CD1c-positive myeloid dendritic cell (primary cell): ENCODE measurements at regions not wholly inside any gene's neighbourhood (a gene's known extent, or its start where the extent isn't known, plus 50 kb on each side); places are given as distances from the start of the nearest gene placed in this dataset.

Experiments
- DNase-seq: peaks from one replicate; pipeline ENCODE4 v3.0.0-alpha.2; 2016; ENCODE audit errors: extremely low spot score

GRCh38 chr10:44056967-44057805 is 327.7 kb downstream of the CXCL12 start:
- no peak for DNase-seq

- DNase-seq = no peak
Measured at GRCh38 chr10:44056206-44056605, 328.7 kb downstream of the CXCL12 start.

- no peak for DNase-seq
Measured at GRCh38 chr10:44054046-44054445, 330.9 kb downstream of the CXCL12 start.

DNA sequence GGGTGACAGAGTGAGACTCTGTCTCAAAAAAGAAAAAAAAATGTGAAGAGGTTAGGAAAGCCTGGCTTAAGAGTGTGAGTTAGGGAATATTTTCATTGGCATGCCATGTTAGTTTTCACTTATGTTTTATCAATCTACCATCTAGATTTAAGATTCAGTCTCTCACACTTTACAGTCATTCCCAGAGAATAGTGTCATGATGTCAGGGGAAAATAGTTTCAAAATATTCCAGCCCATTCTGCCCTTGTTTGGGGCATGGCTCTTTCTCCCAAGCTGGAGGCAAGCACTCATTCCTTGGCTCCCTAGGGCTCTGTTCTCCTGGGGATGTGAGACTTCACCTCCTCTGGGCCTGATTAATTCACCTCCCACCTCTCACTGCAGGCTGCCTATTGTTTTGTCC is 331.5 kb downstream of the CXCL12 start:
- no peak for DNase-seq

DNA sequence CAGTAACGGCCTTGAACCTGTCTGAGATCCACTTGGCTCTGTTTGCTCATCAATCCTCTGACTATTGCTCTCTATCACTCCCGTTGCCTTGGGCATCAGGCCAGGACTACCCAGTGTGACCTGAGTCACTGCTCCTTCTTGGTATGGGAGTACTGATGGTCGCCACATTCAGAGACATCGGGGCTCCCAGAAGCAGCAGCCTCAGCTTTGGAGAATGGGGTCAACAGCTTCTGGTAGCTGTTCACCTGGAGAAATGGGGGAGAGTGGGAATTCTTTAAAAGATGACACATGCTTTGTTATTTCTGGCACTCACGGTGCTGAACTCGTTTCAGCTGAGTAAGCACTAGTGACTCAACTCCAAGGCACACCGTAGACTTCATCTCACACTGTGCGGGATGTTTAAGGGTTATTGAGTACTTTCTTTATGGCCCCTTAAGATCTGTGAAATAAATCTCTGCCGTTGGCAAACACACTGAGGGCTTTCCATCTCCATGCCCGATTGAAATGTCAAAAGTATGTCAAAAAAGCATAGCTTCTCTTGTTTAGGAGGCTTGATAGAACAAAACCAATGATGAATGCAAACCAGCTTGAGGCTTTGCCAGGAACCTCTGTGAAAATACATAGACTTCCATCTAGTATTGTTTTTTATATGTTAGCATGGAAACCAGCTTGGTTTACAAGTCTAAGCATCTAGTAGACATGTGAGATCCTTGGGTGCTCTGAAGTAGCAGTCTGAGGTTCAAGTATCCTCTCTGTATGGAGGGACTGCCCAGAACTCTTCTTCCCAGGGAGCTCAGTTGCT is 333.1 kb downstream of the CXCL12 start:
- DNase-seq = no peak

GRCh38 chr10:44051091-44051490 is 333.8 kb downstream of the CXCL12 start:
- no peak for DNase-seq

GRCh38 chr10:44049301-44050015 is 335.4 kb downstream of the CXCL12 start:
- no peak for DNase-seq

DNA sequence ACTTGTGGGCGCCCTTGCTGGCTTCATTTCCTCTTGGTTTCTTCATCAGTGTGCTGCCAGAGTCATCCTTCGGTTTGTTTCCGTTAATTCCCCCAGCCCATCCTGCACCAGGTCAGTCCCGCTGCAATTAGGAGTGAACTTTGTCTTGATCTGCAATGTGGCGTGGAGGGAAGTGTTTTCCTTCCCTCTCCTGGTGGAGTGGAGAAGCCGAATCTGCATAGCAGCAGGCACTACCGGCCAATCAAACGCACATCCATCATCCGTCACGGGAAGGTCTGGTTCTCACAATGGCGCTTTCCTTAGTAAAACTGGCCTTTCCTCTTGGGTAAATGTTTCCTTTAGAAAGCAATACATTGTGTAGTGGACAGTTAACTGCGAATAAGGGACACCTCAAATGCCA is 337.5 kb downstream of the CXCL12 start:
- no peak for DNase-seq

GRCh38 chr10:44046605-44047004 is 338.3 kb downstream of the CXCL12 start:
- DNase-seq = no peak

GRCh38 chr10:44045020-44045419 is 339.9 kb downstream of the CXCL12 start:
- DNase-seq = no peak

DNA sequence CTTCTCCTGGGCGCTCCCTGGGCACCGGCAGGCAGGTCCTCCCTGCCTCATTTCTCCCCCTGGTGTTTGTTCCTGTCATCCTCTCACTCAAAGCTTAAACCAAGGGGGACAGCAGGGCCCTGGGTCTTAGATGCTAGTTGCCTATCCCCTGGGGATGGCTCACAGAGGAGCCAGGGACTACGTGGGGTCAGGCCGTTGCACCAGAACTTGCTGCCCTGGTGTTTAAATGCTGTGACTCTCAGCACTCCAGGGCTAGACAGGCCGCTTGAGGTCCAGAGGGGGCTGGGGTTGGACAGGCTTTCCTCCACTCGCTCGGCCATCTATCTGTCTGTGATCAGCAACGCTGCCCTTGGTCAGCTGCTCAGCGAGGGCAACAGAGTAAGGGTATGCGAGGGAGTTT is 340.3 kb downstream of the CXCL12 start:
- no peak for DNase-seq

DNA sequence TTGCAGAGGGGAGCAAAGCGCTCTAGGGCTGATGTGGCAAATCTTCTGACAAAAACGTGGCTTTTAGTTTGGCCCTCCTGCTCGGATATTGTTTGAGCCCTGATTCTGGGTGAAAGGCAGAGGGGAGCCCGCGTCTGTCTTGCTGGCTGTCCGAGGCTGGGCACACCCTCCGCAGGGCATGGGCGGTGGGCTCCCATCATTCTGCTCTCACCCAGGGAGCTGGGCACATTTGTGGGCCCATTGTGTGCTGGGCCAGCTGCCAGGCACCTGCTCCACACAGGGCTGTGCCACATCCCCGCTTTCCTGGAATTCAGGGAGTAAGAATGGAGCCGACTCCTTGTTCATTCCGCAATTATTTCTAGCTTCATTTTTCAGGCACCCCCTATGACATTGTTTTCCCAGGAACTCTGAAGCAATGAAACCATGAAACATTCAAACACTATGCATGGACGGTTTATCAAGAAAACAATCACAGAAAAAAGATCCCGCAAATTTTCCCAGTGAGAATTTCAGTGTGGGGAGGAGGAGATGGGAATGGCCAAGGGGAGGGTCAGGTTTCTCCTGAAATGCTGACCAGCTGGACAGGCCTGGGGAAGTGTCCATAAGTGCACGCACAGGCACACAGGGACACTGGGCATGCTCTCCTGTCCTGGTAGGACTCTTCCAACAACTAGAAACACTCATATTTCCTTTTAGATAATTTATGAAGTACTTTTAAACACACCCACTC is 341.1 kb downstream of the CXCL12 start:
- DNase-seq = no peak

DNA sequence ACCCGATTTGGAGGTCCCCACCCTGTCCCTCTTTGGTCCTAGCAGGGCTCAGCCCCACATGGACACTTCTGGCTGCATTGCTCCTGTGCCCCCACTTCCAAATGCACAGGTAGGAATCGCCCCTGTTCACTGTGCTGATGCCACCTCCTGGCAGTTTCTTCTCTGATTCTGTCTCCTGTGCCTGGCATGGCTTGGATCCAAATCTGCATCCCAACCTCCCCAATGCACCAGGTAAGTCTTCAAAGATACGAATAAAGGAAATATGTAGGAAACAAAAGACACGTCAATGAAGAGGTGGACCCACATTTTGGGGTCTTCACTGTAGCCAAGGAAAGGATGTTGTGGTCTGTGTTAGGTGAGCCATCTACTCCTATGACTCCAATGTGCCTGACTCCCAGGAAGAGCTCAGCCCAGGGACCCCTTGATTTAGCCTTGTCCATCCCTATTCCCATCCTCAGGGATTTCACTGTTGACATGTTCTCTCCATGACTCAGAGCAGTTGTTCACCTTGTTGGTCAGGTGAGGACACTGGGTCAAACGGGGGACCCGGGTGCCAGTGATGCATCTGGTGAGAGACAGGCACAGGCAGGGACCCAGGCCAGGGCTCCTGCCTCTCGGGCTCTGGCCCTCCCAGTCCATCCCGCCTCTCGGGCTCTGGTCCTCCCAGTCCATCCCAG is 341.8 kb downstream of the CXCL12 start:
- DNase-seq = no peak

DNA sequence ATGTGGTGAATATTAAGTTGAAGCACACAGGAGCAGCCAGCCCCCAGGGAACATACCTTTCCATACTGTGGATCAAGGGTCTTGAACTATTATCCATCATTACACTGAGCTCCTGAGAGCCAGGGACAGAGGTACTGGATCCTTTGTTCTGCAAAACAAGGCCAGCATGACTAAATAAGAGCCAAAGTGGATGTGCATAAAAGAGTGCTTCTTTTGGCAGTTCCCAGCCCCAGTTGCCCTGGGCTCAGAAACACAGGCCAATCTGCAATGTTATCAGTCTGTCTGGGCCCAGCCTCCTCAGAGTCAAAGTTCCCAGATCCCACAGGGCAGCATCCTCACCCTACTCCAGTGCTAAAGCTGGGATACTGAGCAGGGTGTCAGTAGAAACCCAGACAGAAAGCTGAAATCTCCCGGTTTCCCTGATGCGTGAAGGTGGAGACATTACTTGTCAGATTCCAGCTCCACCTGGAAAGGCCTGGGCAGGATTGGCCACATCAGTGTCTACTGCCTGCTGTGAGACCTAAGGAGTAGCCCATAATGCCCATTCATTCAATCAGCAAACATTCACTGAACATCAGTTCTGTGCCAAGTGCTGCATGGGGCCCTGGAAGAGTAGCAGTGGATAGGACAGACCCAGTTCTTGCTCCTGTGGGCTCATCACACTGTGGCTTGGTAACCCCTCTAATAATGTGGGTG is 342.7 kb downstream of the CXCL12 start:
- DNase-seq = no peak

- no peak for DNase-seq
Measured at GRCh38 chr10:44039599-44039998, 345.3 kb downstream of the CXCL12 start.

DNA sequence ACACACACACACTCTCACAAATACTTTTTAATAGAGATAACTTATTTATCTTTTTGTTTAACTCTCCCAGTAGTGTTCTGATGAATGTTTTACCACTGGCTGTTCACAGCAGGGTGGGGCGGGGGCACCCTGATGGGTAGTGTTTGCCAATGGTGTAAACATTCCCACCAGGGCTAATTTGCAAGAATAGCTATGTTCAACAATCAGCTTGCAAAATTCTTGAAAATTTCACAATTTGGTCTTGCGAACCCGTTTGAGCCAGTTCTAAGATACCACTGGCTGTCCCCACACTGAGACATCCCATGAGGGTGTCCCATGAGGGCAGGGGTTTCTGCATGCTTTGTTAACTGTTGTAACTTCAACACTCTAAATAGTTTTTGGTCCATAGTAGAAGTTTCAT is 348.5 kb downstream of the CXCL12 start:
- DNase-seq = no peak

- DNase-seq = no peak
Measured at GRCh38 chr10:44035474-44036197, 349.3 kb downstream of the CXCL12 start.

- DNase-seq = no peak
Measured at GRCh38 chr10:44034946-44035345, 350.0 kb downstream of the CXCL12 start.

GRCh38 chr10:44033008-44033407 is 351.9 kb downstream of the CXCL12 start:
- no peak for DNase-seq

- DNase-seq = no peak
Measured at GRCh38 chr10:44032216-44032615, 352.7 kb downstream of the CXCL12 start.
